ENCODE measurements at regions not wholly inside any gene's neighbourhood (a gene's known extent, or its start where the extent isn't known, plus 50 kb on each side); places are given as distances from the start of the nearest gene placed in this dataset.

DNA sequence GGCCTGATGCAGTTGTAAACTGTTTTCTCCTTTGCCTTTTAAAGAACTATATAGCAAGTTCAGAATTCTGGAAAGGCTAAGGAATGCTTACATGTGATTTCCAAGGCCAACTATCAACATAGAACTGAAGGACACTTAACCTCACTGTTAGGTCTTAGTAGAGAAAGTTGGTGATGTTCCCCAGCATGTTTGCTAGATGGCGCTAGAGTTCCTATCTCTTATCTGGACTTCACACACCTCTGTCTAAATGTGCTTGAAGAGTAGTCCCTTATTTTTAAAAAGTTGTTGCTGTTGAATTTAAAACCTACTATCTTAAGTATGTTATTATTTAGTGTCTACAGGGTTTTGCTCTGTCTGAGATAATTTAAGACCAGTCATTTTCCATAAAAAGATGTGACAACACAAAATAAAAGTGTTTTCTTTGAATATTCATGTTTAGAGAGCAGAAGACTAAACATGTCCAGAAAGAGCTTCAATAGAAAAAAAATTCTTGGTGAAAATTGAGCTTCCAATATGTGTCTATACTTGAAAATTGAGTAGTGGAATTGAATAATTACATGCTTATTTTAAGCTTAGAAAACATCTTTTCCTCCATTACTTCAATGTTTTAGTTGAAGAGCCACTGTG, 237.3 kb downstream of the S1PR1 start:
- TF ChIP-seq POLR2A (IDR thresholded peaks at IDR 0.05) = no peak
- TF ChIP-seq, protein P1, sequence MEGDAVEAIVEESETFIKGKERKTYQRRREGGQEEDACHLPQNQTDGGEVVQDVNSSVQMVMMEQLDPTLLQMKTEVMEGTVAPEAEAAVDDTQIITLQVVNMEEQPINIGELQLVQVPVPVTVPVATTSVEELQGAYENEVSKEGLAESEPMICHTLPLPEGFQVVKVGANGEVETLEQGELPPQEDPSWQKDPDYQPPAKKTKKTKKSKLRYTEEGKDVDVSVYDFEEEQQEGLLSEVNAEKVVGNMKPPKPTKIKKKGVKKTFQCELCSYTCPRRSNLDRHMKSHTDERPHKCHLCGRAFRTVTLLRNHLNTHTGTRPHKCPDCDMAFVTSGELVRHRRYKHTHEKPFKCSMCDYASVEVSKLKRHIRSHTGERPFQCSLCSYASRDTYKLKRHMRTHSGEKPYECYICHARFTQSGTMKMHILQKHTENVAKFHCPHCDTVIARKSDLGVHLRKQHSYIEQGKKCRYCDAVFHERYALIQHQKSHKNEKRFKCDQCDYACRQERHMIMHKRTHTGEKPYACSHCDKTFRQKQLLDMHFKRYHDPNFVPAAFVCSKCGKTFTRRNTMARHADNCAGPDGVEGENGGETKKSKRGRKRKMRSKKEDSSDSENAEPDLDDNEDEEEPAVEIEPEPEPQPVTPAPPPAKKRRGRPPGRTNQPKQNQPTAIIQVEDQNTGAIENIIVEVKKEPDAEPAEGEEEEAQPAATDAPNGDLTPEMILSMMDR (IDR thresholded peaks at IDR 0.05) = no peak
- no peak for TF ChIP-seq EP300 (IDR thresholded peaks at IDR 0.05)

Data from suprapubic skin (tissue), 3 donors.